ENCODE measurements at regions not wholly inside any gene's neighbourhood (a gene's known extent, or its start where the extent isn't known, plus 50 kb on each side); places are given as distances from the start of the nearest gene placed in this dataset.

- no peaks in the 10 kb centered on the region for H3K4me1 ChIP-seq (ENCODE audit: control insufficient read depth, insufficient read depth, low read length)
- no peaks in the 10 kb centered on the region for H3K9me3 ChIP-seq (ENCODE audit: control insufficient read depth, insufficient read depth, low read length)
- no peaks in the 10 kb centered on the region for H3K27me3 ChIP-seq (ENCODE audit: control insufficient read depth, insufficient read depth, low read length)
- no peak overlapping the region for H3K4me3 ChIP-seq (ENCODE audit: low read depth, low read length)
- H3K36me3 ChIP-seq (ENCODE audit: control insufficient read depth, insufficient read depth, low read length), result no peaks in the 10 kb centered on the region
- DNase-seq (ENCODE audit: low read depth in 4 of 6, low spot score in 6 of 6), result no peak
- no peak overlapping the region for H3K27ac ChIP-seq (ENCODE audit: low read depth, low read length)
- no CpG with 5 or more reads among the region's 1 CpG for WGBS (ENCODE audit: insufficient coverage)
Measured at GRCh38 chr18:34280000-34280399, 55.3 kb upstream of the NOL4 start.

DNA sequence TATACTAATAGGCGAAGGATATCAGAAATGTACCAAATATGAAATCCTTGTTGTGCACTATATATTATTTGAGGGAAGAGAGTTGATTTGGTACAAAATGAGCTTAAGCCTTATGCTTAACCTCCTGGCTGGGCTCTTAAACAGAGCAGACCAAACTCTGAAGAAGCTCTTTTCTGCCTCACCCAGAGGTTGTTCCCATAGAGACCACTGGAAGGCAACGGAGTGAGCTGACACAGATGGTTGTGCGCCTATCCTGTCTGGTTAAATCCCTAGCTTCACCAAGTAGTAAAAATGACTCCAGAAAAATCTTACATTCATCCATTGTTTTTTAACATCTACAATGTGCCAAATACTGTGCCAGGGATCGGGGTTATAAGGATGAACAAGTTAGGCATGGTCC is 55.9 kb upstream of the NOL4 start:
- no peak for DNase-seq (ENCODE audit: low read depth in 4 of 6, low spot score in 6 of 6)
- Histone ChIP-seq H3K4me3 (ENCODE audit: low read depth, low read length) (no peak overlapping the region), H3K36me3 (ENCODE audit: control insufficient read depth, insufficient read depth, low read length) (no peaks in the 10 kb centered on the region), H3K27ac (ENCODE audit: low read depth, low read length) (no peak overlapping the region), H3K4me1 (ENCODE audit: control insufficient read depth, insufficient read depth, low read length) (no peaks in the 10 kb centered on the region), H3K9me3 (ENCODE audit: control insufficient read depth, insufficient read depth, low read length) (no peaks in the 10 kb centered on the region), H3K27me3 (ENCODE audit: control insufficient read depth, insufficient read depth, low read length) (no peaks in the 10 kb centered on the region)
- WGBS (ENCODE audit: insufficient coverage), result 17% methylated on average over 1 of the region's 4 CpGs

GRCh38 chr18:34281290-34281689 is 56.6 kb upstream of the NOL4 start:
- Histone ChIP-seq H3K27me3 (ENCODE audit: control insufficient read depth, insufficient read depth, low read length) (no peaks in the 10 kb centered on the region), H3K27ac (ENCODE audit: low read depth, low read length) (no peak overlapping the region), H3K4me1 (ENCODE audit: control insufficient read depth, insufficient read depth, low read length) (no peaks in the 10 kb centered on the region), H3K36me3 (ENCODE audit: control insufficient read depth, insufficient read depth, low read length) (no peaks in the 10 kb centered on the region), H3K9me3 (ENCODE audit: control insufficient read depth, insufficient read depth, low read length) (no peaks in the 10 kb centered on the region), H3K4me3 (ENCODE audit: low read depth, low read length) (no peak overlapping the region)
- 66% methylated on average over 2 of the region's 2 CpGs for WGBS (ENCODE audit: insufficient coverage)
- DNase-seq (ENCODE audit: low read depth in 4 of 6, low spot score in 6 of 6), result peak in 1 of 6 donors; percentile 12

DNA sequence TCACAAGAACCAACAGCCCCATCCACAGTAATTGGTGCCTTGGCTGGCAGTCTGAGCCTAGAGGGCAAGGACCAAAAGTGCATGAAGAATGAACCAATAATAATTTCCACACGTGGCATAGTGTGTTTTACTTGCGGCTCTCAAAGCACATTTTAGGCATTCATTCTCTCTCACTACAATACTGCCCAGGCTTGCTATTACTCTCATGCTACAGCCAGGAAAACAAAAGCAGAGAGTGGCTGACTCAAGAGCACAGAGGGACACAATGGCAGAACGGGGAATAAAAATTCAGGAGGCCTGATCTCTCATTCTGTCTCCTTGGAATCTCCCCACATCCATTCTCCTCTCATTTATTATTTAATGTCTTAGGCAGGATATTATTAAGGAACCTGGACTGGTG is 57.0 kb upstream of the NOL4 start:
- Histone ChIP-seq H3K27me3 (ENCODE audit: control insufficient read depth, insufficient read depth, low read length) (no peaks in the 10 kb centered on the region), H3K4me3 (ENCODE audit: low read depth, low read length) (no peak overlapping the region), H3K27ac (ENCODE audit: low read depth, low read length) (no peak overlapping the region), H3K4me1 (ENCODE audit: control insufficient read depth, insufficient read depth, low read length) (no peaks in the 10 kb centered on the region), H3K36me3 (ENCODE audit: control insufficient read depth, insufficient read depth, low read length) (no peaks in the 10 kb centered on the region), H3K9me3 (ENCODE audit: control insufficient read depth, insufficient read depth, low read length) (no peaks in the 10 kb centered on the region)
- peak in 2 of 6 donors; percentile 10 to 75 for DNase-seq (ENCODE audit: low read depth in 4 of 6, low spot score in 6 of 6)
- WGBS (ENCODE audit: insufficient coverage), result 23% methylated on average over 2 of the region's 3 CpGs

- Histone ChIP-seq H3K27me3 (ENCODE audit: control insufficient read depth, insufficient read depth, low read length) (no peaks in the 10 kb centered on the region), H3K27ac (ENCODE audit: low read depth, low read length) (no peak overlapping the region), H3K4me1 (ENCODE audit: control insufficient read depth, insufficient read depth, low read length) (no peaks in the 10 kb centered on the region), H3K9me3 (ENCODE audit: control insufficient read depth, insufficient read depth, low read length) (no peaks in the 10 kb centered on the region), H3K4me3 (ENCODE audit: low read depth, low read length) (no peak overlapping the region), H3K36me3 (ENCODE audit: control insufficient read depth, insufficient read depth, low read length) (no peaks in the 10 kb centered on the region)
- no peak for DNase-seq (ENCODE audit: low read depth in 4 of 6, low spot score in 6 of 6)
- 100% methylated on average over 1 of the region's 1 CpG for WGBS (ENCODE audit: insufficient coverage)
Measured at GRCh38 chr18:34283506-34283905, 58.8 kb upstream of the NOL4 start.

- H3K27ac ChIP-seq (ENCODE audit: low read depth, low read length), result no peak overlapping the region
- no peaks in the 10 kb centered on the region for H3K36me3 ChIP-seq (ENCODE audit: control insufficient read depth, insufficient read depth, low read length)
- no peak overlapping the region for H3K4me3 ChIP-seq (ENCODE audit: low read depth, low read length)
- H3K9me3 ChIP-seq (ENCODE audit: control insufficient read depth, insufficient read depth, low read length), result peaks cover 1% of the 10 kb centered on the region
- H3K27me3 ChIP-seq (ENCODE audit: control insufficient read depth, insufficient read depth, low read length), result no peaks in the 10 kb centered on the region
- no peak for DNase-seq (ENCODE audit: low read depth in 4 of 6, low spot score in 6 of 6)
- no peaks in the 10 kb centered on the region for H3K4me1 ChIP-seq (ENCODE audit: control insufficient read depth, insufficient read depth, low read length)
Measured at GRCh38 chr18:34287825-34288224, 63.1 kb upstream of the NOL4 start.

GRCh38 chr18:34292594-34292993 is 67.9 kb upstream of the NOL4 start:
- no peaks in the 10 kb centered on the region for H3K36me3 ChIP-seq (ENCODE audit: control insufficient read depth, insufficient read depth, low read length)
- DNase-seq (ENCODE audit: low read depth in 4 of 6, low spot score in 6 of 6), result no peak
- H3K27ac ChIP-seq (ENCODE audit: low read depth, low read length), result no peak overlapping the region
- H3K4me1 ChIP-seq (ENCODE audit: control insufficient read depth, insufficient read depth, low read length), result no peaks in the 10 kb centered on the region
- no CpG with 5 or more reads among the region's 2 CpGs for WGBS (ENCODE audit: insufficient coverage)
- H3K4me3 ChIP-seq (ENCODE audit: low read depth, low read length), result no peak overlapping the region
- no peaks in the 10 kb centered on the region for H3K27me3 ChIP-seq (ENCODE audit: control insufficient read depth, insufficient read depth, low read length)
- H3K9me3 ChIP-seq (ENCODE audit: control insufficient read depth, insufficient read depth, low read length), result peaks cover 1% of the 10 kb centered on the region

GRCh38 chr18:34297287-34297686 is 72.6 kb upstream of the NOL4 start:
- no peaks in the 10 kb centered on the region for H3K36me3 ChIP-seq (ENCODE audit: control insufficient read depth, insufficient read depth, low read length)

DNA sequence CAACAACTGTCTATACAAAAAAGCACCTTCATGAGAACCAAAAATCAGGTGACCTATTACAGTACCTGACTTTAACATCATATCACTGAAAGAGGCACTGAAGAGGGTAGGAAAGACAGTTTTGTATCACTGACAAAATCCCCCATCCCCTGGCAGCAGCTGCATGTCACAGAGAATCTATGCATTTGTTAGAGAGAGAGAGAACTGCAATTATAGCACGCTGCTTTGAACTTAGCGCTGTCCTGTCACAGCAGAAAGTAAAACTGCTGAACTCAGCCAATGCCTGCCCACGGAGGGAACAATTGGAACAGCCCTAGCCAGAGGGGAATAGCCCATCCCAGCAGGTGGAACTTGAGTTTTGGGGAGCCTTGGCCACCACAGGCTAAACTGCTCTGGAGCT is 75.1 kb upstream of the NOL4 start:
- WGBS (ENCODE audit: insufficient coverage), result 60% methylated on average over 3 of the region's 3 CpGs
- Histone ChIP-seq H3K4me3 (ENCODE audit: low read depth, low read length) (no peak overlapping the region), H3K4me1 (ENCODE audit: control insufficient read depth, insufficient read depth, low read length) (no peaks in the 10 kb centered on the region), H3K9me3 (ENCODE audit: control insufficient read depth, insufficient read depth, low read length) (no peaks in the 10 kb centered on the region), H3K36me3 (ENCODE audit: control insufficient read depth, insufficient read depth, low read length) (no peaks in the 10 kb centered on the region), H3K27ac (ENCODE audit: low read depth, low read length) (no peak overlapping the region), H3K27me3 (ENCODE audit: control insufficient read depth, insufficient read depth, low read length) (no peaks in the 10 kb centered on the region)
- DNase-seq (ENCODE audit: low read depth in 4 of 6, low spot score in 6 of 6), result no peak

More at GRCh38 chr18:34297287-34297686, 72.6 kb upstream of the NOL4 start:
- Histone ChIP-seq H3K4me1 (ENCODE audit: control insufficient read depth, insufficient read depth, low read length) (no peaks in the 10 kb centered on the region), H3K27me3 (ENCODE audit: control insufficient read depth, insufficient read depth, low read length) (no peaks in the 10 kb centered on the region), H3K4me3 (ENCODE audit: low read depth, low read length) (no peak overlapping the region), H3K9me3 (ENCODE audit: control insufficient read depth, insufficient read depth, low read length) (no peaks in the 10 kb centered on the region), H3K27ac (ENCODE audit: low read depth, low read length) (no peak overlapping the region)
- no peak for DNase-seq (ENCODE audit: low read depth in 4 of 6, low spot score in 6 of 6)

DNA sequence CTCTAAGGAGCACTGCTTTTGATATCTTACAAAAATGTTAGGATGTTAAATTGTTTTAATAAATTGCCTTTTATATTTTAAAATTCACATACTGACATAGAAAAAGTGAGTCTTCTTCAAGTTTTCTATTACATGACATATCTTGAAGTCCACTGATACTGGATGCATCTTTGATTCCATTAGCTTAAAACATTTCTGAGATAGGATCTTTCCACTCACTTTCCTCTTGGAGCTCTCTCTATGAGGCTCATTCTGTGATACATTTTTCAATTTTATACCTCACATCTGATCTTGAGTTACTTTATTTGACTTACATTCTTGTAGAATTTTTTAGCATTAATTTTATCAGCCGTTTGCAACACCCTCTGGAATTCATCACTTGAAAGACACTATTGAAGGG is 86.8 kb upstream of the NOL4 start:
- no peak overlapping the region for H3K4me3 ChIP-seq (ENCODE audit: low read depth, low read length)
- H3K27ac ChIP-seq (ENCODE audit: low read depth, low read length), result no peak overlapping the region
- DNase-seq (ENCODE audit: low read depth in 4 of 6, low spot score in 6 of 6), result peak in 1 of 6 donors; percentile 26
- H3K9me3 ChIP-seq (ENCODE audit: control insufficient read depth, insufficient read depth, low read length), result no peaks in the 10 kb centered on the region
- no CpG with 5 or more reads among the region's 1 CpG for WGBS (ENCODE audit: insufficient coverage)
- no peaks in the 10 kb centered on the region for H3K27me3 ChIP-seq (ENCODE audit: control insufficient read depth, insufficient read depth, low read length)
- H3K4me1 ChIP-seq (ENCODE audit: control insufficient read depth, insufficient read depth, low read length), result no peaks in the 10 kb centered on the region
- no peaks in the 10 kb centered on the region for H3K36me3 ChIP-seq (ENCODE audit: control insufficient read depth, insufficient read depth, low read length)
